ENCODE measurements at regions not wholly inside any gene's neighbourhood (a gene's known extent, or its start where the extent isn't known, plus 50 kb on each side); places are given as distances from the start of the nearest gene placed in this dataset.
"Not testable (repeated sequence)": the region's sequence is repeated elsewhere in the genome, so short reads cannot be mapped to it uniquely, and the experiment has no call there.

- TF ChIP-seq CTCF, EZH2phosphoT487, EZH2 (IDR thresholded peaks at IDR 0.05): not testable (repeated sequence)
These were observed 350.0 kb downstream of the CNTNAP3B start for GRCh38 chr9:41779192-41779591.

Data from neural progenitor cell (in vitro differentiated cells).